ENCODE measurements at regions not wholly inside any gene's neighbourhood (a gene's known extent, or its start where the extent isn't known, plus 50 kb on each side); places are given as distances from the start of the nearest gene placed in this dataset.

DNA sequence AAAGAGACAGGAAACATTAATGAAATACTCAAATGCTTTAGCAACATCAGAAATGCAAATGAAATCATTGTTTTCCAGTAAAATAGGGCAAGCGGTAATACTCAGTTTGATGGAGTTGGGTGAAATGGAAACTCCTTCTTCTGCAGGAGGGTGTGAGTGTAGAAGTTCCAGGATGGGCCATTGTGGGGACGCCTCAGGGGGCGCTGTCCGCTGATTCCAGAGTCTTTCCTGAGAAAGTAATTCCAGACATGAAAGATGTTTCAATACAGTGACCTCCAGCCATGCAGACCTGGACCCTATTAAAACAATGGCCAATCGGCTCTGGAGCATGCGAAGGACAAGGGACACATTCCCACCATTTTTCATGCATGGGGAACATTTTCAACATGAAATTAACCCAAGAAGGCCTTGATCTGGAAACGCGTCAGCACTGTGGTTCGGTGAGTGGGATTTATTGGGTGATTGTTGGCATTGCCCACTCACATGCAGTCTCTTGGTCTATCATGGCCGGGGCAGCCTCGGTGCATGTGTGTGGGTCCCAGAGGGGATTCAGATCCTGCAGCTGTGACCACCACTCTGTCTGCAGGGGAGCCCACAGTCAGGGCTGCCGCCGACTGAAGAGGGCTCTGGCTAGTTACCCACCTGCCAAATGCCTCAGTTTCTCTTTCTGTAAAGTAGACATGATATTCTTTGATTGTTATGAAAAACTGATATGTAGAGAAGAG is 132.6 kb upstream of the IRX4 start:
- Histone ChIP-seq H3K9me2 (replicated peaks; ENCODE audit: insufficient read depth, low read length) (no peaks in the 10 kb centered on the region), H3F3A (ENCODE audit: insufficient read depth, low read length) (no peaks in the 10 kb centered on the region), H3K4me3 (ENCODE audit: low read length) (no peak overlapping the region), H3K27ac (ENCODE audit: low read length) (no peak overlapping the region), H2AFZ (ENCODE audit: low read length) (no peak overlapping the region), H3K4me1 (ENCODE audit: low read length) (no peaks in the 10 kb centered on the region), H3K36me3 (replicated peaks; ENCODE audit: insufficient read depth, low read length) (no peaks in the 10 kb centered on the region), H4K20me1 (ENCODE audit: insufficient read depth, low read length) (no peaks in the 10 kb centered on the region), H3K9ac (ENCODE audit: low read length) (no peak overlapping the region), H3K4me2 (ENCODE audit: low read depth, low read length) (no peak overlapping the region), H3K79me2 (ENCODE audit: low read length) (no peaks in the 10 kb centered on the region), H3K9me3 (replicated peaks; ENCODE audit: insufficient read depth, low read length) (no peaks in the 10 kb centered on the region), H3K27me3 (replicated peaks; ENCODE audit: insufficient read depth, low read length) (no peaks in the 10 kb centered on the region; the same call in 1 of the 2 replicates)
- TF ChIP-seq, protein P1, sequence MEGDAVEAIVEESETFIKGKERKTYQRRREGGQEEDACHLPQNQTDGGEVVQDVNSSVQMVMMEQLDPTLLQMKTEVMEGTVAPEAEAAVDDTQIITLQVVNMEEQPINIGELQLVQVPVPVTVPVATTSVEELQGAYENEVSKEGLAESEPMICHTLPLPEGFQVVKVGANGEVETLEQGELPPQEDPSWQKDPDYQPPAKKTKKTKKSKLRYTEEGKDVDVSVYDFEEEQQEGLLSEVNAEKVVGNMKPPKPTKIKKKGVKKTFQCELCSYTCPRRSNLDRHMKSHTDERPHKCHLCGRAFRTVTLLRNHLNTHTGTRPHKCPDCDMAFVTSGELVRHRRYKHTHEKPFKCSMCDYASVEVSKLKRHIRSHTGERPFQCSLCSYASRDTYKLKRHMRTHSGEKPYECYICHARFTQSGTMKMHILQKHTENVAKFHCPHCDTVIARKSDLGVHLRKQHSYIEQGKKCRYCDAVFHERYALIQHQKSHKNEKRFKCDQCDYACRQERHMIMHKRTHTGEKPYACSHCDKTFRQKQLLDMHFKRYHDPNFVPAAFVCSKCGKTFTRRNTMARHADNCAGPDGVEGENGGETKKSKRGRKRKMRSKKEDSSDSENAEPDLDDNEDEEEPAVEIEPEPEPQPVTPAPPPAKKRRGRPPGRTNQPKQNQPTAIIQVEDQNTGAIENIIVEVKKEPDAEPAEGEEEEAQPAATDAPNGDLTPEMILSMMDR (IDR thresholded peaks at IDR 0.05; ENCODE audit: low read length), result no peak
- no peak for TF ChIP-seq EZH2 (optimal IDR thresholded peaks at IDR 0.05; ENCODE audit: low read depth, low read length)
- no peak for TF ChIP-seq EZH2phosphoT487 (IDR thresholded peaks at IDR 0.05; ENCODE audit: low read length)
- DNase-seq, result no peak

DNA sequence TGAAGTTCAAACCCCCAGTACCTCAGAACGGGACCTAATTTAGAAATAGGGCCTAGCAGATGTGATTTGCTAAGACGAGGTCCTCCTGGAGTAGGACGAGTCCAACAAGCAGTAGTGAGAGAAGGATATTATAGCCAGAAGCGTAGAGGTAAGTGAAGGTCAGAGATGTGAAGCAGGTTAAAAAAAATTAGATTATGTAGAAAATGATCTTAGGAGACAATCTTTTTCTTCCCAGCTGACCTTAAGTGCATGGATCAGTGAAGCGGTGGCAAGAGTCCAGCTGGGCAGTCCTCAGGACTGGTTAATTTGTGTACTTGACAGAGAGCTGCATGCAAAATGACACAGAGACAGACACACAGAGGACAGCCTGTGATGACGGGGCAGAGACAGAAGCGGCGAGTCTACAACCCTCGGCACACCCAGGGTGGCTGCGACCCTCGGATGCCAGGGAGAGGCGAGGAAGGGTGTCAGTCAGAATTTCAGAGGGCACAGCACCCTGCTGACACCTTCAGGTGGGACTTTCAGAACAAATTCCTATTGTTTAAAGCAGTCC is 131.4 kb upstream of the IRX4 start:
- Histone ChIP-seq H3K4me2 (ENCODE audit: low read depth, low read length) (no peak overlapping the region), H3K4me3 (ENCODE audit: low read length) (no peak overlapping the region), H3F3A (ENCODE audit: insufficient read depth, low read length) (no peaks in the 10 kb centered on the region), H3K9me2 (replicated peaks; ENCODE audit: insufficient read depth, low read length) (no peaks in the 10 kb centered on the region), H2AFZ (ENCODE audit: low read length) (no peak overlapping the region), H3K4me1 (ENCODE audit: low read length) (no peaks in the 10 kb centered on the region), H3K27me3 (replicated peaks; ENCODE audit: insufficient read depth, low read length) (no peaks in the 10 kb centered on the region; the same call in 1 of the 2 replicates), H4K20me1 (ENCODE audit: insufficient read depth, low read length) (no peaks in the 10 kb centered on the region), H3K79me2 (ENCODE audit: low read length) (no peaks in the 10 kb centered on the region), H3K27ac (ENCODE audit: low read length) (no peak overlapping the region), H3K36me3 (replicated peaks; ENCODE audit: insufficient read depth, low read length) (no peaks in the 10 kb centered on the region), H3K9me3 (replicated peaks; ENCODE audit: insufficient read depth, low read length) (no peaks in the 10 kb centered on the region), H3K9ac (ENCODE audit: low read length) (no peak overlapping the region)
- DNase-seq, result no peak
- no peak for TF ChIP-seq EZH2phosphoT487 (IDR thresholded peaks at IDR 0.05; ENCODE audit: low read length)
- TF ChIP-seq, protein P1 (IDR thresholded peaks at IDR 0.05; ENCODE audit: low read length), result no peak
- TF ChIP-seq EZH2 (optimal IDR thresholded peaks at IDR 0.05; ENCODE audit: low read depth, low read length), result no peak

DNA sequence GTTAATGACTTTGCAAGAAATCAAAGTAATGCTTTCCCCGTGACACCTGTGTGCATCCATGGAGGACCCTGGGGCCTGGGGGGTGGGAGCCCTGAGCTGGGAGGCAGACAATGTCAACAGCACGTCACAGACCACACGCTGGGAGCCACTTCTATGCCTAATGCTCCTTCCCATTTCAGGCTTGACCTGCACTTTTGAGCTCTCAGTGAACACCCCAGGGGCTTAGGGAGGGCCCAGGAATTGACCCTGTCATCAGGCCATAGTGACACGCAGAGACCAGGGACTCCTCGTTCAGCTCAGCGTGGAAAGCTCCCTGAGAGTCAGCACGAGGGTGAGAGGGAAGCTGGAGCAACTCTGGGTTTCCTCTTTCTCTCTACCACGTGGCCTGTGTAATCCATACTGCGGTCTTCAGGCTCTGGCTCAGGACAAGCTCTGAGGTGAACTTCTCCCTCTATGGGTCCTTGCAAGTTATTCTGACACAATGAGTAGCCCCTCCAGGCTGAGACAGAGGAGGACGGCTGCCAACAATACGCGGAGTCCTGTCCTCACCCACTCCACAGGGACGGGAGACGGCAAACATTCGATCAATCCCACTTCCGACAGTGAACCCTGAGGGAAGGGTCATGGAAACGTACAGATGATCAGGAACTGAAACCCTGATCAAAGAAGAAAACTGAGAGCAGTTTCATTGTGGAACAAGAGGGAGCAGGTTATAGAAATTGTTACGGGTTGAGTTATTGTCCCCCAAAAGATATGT is 130.8 kb upstream of the IRX4 start:
- H3K9me2 ChIP-seq (replicated peaks; ENCODE audit: insufficient read depth, low read length), result no peaks in the 10 kb centered on the region
- H3K27ac ChIP-seq (ENCODE audit: low read length), result no peak overlapping the region
- H3K36me3 ChIP-seq (replicated peaks; ENCODE audit: insufficient read depth, low read length), result no peaks in the 10 kb centered on the region
- H3K9me3 ChIP-seq (replicated peaks; ENCODE audit: insufficient read depth, low read length), result no peaks in the 10 kb centered on the region
- DNase-seq, result no peak
- no peaks in the 10 kb centered on the region for H3K4me1 ChIP-seq (ENCODE audit: low read length)
- no peaks in the 10 kb centered on the region for H3F3A ChIP-seq (ENCODE audit: insufficient read depth, low read length)
- H3K4me3 ChIP-seq (ENCODE audit: low read length), result no peak overlapping the region
- no peak for TF ChIP-seq EZH2 (optimal IDR thresholded peaks at IDR 0.05; ENCODE audit: low read depth, low read length)
- TF ChIP-seq, protein P1 (IDR thresholded peaks at IDR 0.05; ENCODE audit: low read length), result no peak
- no peak for TF ChIP-seq EZH2phosphoT487 (IDR thresholded peaks at IDR 0.05; ENCODE audit: low read length)
- H3K4me2 ChIP-seq (ENCODE audit: low read depth, low read length), result no peak overlapping the region
- no peak overlapping the region for H2AFZ ChIP-seq (ENCODE audit: low read length)
- H3K27me3 ChIP-seq (replicated peaks; ENCODE audit: insufficient read depth, low read length), result no peaks in the 10 kb centered on the region; the same call in 1 of the 2 replicates
- no peaks in the 10 kb centered on the region for H4K20me1 ChIP-seq (ENCODE audit: insufficient read depth, low read length)
- H3K9ac ChIP-seq (ENCODE audit: low read length), result no peak overlapping the region
- H3K79me2 ChIP-seq (ENCODE audit: low read length), result no peaks in the 10 kb centered on the region
